ENCODE measurements at regions not wholly inside any gene's neighbourhood (a gene's known extent, or its start where the extent isn't known, plus 50 kb on each side); places are given as distances from the start of the nearest gene placed in this dataset.

GRCh38 chr12:83690465-83690864 is 1003.8 kb downstream of the TMTC2 start:
- no peak for TF ChIP-seq CTCF (IDR thresholded peaks at IDR 0.05)
- DNase-seq (ENCODE audit: low spot score), result no peak
- ATAC-seq (ENCODE audit: low FRiP score), result no peak

- TF ChIP-seq CTCF (IDR thresholded peaks at IDR 0.05), result no peak
- DNase-seq (ENCODE audit: low spot score) (no peak), ATAC-seq (ENCODE audit: low FRiP score) (no peak)
These were observed 1002.6 kb downstream of the TMTC2 start for GRCh38 chr12:83689333-83689732.

- DNase-seq (ENCODE audit: low spot score) (no peak), ATAC-seq (ENCODE audit: low FRiP score) (no peak)
- TF ChIP-seq CTCF (IDR thresholded peaks at IDR 0.05), result no peak
These were observed 990.1 kb downstream of the TMTC2 start for GRCh38 chr12:83676781-83677295.

- ATAC-seq (ENCODE audit: low FRiP score) (no peak), DNase-seq (ENCODE audit: low spot score) (no peak)
- TF ChIP-seq CTCF (IDR thresholded peaks at IDR 0.05), result no peak
These were observed 980.0 kb downstream of the TMTC2 start for GRCh38 chr12:83666690-83667089.

GRCh38 chr12:83665634-83666218 is 979.0 kb downstream of the TMTC2 start:
- DNase-seq (ENCODE audit: low spot score), result no peak
- no peak for TF ChIP-seq CTCF (IDR thresholded peaks at IDR 0.05)
- no peak for ATAC-seq (ENCODE audit: low FRiP score)

- no peak for TF ChIP-seq CTCF (IDR thresholded peaks at IDR 0.05)
- no peak for DNase-seq (ENCODE audit: low spot score)
- ATAC-seq (ENCODE audit: low FRiP score), result no peak
These were observed 977.9 kb downstream of the TMTC2 start for GRCh38 chr12:83664650-83665049.

GRCh38 chr12:83660727-83661358 is 974.1 kb downstream of the TMTC2 start:
- DNase-seq (ENCODE audit: low spot score), result no peak
- no peak for TF ChIP-seq CTCF (IDR thresholded peaks at IDR 0.05)
- no peak for ATAC-seq (ENCODE audit: low FRiP score)
